Stomach (tissue), 4 donors: ENCODE measurements at regions not wholly inside any gene's neighbourhood (a gene's known extent, or its start where the extent isn't known, plus 50 kb on each side); places are given as distances from the start of the nearest gene placed in this dataset.

ENCODE experiments used
- EP300 ChIP-seq: sonication (generic); formaldehyde crosslinking; IDR thresholded peaks from one replicate; pipeline ENCODE4 v1.6.1; 2017; ENCODE audit warnings: antibody characterized with exemption
- POLR2A ChIP-seq, 4 donors: fragments of 450-650 bp; IDR thresholded peaks; one replicate each; pipeline ENCODE4 v1.6.1; 2016; ENCODE audit warnings: antibody characterized with exemption in 4 of 4, control low read depth in 2 of 4, mild to moderate bottlenecking in 1 of 4, moderate library complexity in 1 of 4
- POLR2AphosphoS5 ChIP-seq, 3 donors: sonication (generic); formaldehyde crosslinking; IDR thresholded peaks; one replicate each; pipeline ENCODE4 v1.6.1; 2016; ENCODE audit warnings: antibody characterized with exemption in 3 of 3
- TF ChIP-seq, protein P1 (sequence below), 7 experiments: fragments of 450-650 bp in 4 of 7; fragments of 200-600 bp in 3 of 7; sonication (generic) in 3 of 7; IDR thresholded peaks; one replicate each; pipeline ENCODE4 v1.5.1; 2016 to 2019; ENCODE audit warnings: antibody characterized with exemption in 7 of 7, control low read depth in 2 of 7, mild to moderate bottlenecking in 1 of 7

DNA sequence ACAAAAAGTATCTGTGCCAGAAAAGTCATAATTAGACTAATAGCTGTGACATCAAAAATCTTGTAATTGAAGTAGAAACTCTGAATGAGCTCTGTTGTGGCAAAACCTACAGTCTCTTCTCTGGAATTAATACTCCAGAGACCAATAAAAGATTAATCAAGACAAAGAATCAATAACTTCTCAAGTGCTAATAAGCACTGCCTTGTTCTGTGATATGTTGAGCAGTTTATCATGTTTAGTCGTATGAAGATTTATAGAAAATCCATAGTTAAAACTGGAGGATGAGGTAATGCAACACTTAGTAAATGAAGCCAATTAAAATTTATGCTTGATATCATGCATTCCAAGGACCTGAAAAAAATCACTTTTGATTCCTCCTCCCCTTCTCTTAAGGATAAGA, 72.3 kb upstream of the RNF32 start:
- TF ChIP-seq, protein P1, sequence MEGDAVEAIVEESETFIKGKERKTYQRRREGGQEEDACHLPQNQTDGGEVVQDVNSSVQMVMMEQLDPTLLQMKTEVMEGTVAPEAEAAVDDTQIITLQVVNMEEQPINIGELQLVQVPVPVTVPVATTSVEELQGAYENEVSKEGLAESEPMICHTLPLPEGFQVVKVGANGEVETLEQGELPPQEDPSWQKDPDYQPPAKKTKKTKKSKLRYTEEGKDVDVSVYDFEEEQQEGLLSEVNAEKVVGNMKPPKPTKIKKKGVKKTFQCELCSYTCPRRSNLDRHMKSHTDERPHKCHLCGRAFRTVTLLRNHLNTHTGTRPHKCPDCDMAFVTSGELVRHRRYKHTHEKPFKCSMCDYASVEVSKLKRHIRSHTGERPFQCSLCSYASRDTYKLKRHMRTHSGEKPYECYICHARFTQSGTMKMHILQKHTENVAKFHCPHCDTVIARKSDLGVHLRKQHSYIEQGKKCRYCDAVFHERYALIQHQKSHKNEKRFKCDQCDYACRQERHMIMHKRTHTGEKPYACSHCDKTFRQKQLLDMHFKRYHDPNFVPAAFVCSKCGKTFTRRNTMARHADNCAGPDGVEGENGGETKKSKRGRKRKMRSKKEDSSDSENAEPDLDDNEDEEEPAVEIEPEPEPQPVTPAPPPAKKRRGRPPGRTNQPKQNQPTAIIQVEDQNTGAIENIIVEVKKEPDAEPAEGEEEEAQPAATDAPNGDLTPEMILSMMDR (IDR thresholded peaks at IDR 0.05), result no peak
- TF ChIP-seq POLR2A (IDR thresholded peaks at IDR 0.05), result no peak
- TF ChIP-seq POLR2AphosphoS5 (IDR thresholded peaks at IDR 0.05), result no peak
- TF ChIP-seq EP300, result no peak
